Heart left ventricle (tissue), 13 donors: ENCODE measurements at regions not wholly inside any gene's neighbourhood (a gene's known extent, or its start where the extent isn't known, plus 50 kb on each side); places are given as distances from the start of the nearest gene placed in this dataset.

ENCODE experiments used
- POLR2A ChIP-seq, 2 donors: fragments of 450-650 bp; IDR thresholded peaks; one replicate each; pipeline ENCODE4 v1.6.1; 2017; ENCODE audit warnings: antibody characterized with exemption in 2 of 2, mild to moderate bottlenecking in 2 of 2, moderate library complexity in 2 of 2
- TF ChIP-seq, protein P1 (sequence below), 12 donors: fragments of 200-600 bp; sonication (generic) in 4 of 12; IDR thresholded peaks; one replicate each; pipeline versions ENCODE4 v1.5.0 to v1.8.0; 2018 to 2022; ENCODE audit warnings: antibody characterized with exemption in 12 of 12, mild to moderate bottlenecking in 5 of 12
- donor health status: ischemic (EF 13 %, LVEDD 7.1; RV severe dilation, severe dysfunction).
- donor health status: DM: no; HTN: yes; CAD: no.
- donor health status: DM: no; HTN: no; CAD: no.
- donor health status: ischemic (EF 25% LVEDD 6.9; RV normal size, moderate dysfunction).
- donor health status: ischemic (EF 25% LVEDD 5.7; RV mildly dilated, moderate dysfunction).
- donor health status: ischemic (EF 35%, LVEDD 5.7; RV mildly dilated, moderate dysfunction).
- donor health status: nonischemic (EF 11% LVEDD 7.7; RV severe dilation, severe dysfunction).
- donor health status: DM: yes; HTN: yes; CAD: no.
- donor health status: PGD.
- donor health status: ischemic (EF 29% LVEDD 5.4; RV normal size, mild dysfunction).
- donor health status: nonischemic (EF 23%, LVEDD 6.1; RV moderate dilation, normal function).

DNA sequence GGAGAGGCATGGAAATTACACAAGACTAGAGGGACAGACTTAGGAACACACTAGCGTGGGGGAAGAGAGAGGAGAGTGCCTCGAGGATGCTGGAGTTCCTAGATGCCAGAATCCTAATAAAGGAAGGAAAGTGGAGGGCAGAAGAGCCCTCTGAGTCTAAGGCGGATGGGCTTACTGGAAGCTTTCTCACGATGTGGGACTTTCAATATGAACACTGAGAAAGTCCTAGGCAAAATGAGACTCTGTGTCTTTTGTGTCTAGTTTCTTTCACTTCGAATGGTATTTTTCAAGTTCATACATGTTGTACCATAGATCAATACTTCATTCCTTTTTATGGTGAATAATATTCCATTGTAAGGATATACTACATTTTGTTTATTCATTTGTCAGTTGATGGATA lies 239.4 kb downstream of the NSG2 start:
- TF ChIP-seq, protein P1, sequence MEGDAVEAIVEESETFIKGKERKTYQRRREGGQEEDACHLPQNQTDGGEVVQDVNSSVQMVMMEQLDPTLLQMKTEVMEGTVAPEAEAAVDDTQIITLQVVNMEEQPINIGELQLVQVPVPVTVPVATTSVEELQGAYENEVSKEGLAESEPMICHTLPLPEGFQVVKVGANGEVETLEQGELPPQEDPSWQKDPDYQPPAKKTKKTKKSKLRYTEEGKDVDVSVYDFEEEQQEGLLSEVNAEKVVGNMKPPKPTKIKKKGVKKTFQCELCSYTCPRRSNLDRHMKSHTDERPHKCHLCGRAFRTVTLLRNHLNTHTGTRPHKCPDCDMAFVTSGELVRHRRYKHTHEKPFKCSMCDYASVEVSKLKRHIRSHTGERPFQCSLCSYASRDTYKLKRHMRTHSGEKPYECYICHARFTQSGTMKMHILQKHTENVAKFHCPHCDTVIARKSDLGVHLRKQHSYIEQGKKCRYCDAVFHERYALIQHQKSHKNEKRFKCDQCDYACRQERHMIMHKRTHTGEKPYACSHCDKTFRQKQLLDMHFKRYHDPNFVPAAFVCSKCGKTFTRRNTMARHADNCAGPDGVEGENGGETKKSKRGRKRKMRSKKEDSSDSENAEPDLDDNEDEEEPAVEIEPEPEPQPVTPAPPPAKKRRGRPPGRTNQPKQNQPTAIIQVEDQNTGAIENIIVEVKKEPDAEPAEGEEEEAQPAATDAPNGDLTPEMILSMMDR (IDR thresholded peaks at IDR 0.05), result no peak
- no peak for TF ChIP-seq POLR2A (IDR thresholded peaks at IDR 0.05)
